ENCODE measurements at regions not wholly inside any gene's neighbourhood (a gene's known extent, or its start where the extent isn't known, plus 50 kb on each side); places are given as distances from the start of the nearest gene placed in this dataset.

- no peak for DNase-seq
- no peaks in the 10 kb centered on the region for H3K27me3 ChIP-seq (ENCODE audit: insufficient read depth, low read length)
- H3K36me3 ChIP-seq (ENCODE audit: control insufficient read depth in 1 of 2, insufficient read depth in 2 of 2, low read length in 2 of 2), result no peaks in the 10 kb centered on the region
- no peak overlapping the region for H4K91ac ChIP-seq (ENCODE audit: low read depth, low read length)
- no peak overlapping the region for H3K4ac ChIP-seq (ENCODE audit: low read depth, low read length)
- no peak overlapping the region for H3K4me3 ChIP-seq (ENCODE audit: low read depth, low read length)
- no peak overlapping the region for H2BK12ac ChIP-seq (ENCODE audit: low read length)
- H2AK5ac ChIP-seq (ENCODE audit: low read length), result no peak overlapping the region
- H3K9ac ChIP-seq (ENCODE audit: low read length), result no peak overlapping the region
- H3K9me3 ChIP-seq (ENCODE audit: insufficient read depth, low read depth, low read length), result peaks cover 2% of the 10 kb centered on the region
- H3K27ac ChIP-seq (ENCODE audit: low read depth, low read length), result no peak overlapping the region
- H2BK5ac ChIP-seq (ENCODE audit: low read depth, low read length, poor library complexity), result no peak overlapping the region
- peaks cover 1% of the 10 kb centered on the region for H3K79me2 ChIP-seq (ENCODE audit: control insufficient read depth, insufficient read depth, low read length, poor library complexity)
- H4K12ac ChIP-seq (ENCODE audit: low read depth, low read length), result no peak overlapping the region
- H3K79me1 ChIP-seq (ENCODE audit: low read length), result peaks cover 11% of the 10 kb centered on the region
- H3K4me2 ChIP-seq (ENCODE audit: low read length), result no peak overlapping the region
- WGBS (ENCODE audit: extremely low coverage, insufficient coverage, insufficient read length), result no CpG with 5 or more reads among the region's 2 CpGs
- no peak overlapping the region for H4K8ac ChIP-seq (ENCODE audit: low read depth, low read length)
- no peak overlapping the region for H2AFZ ChIP-seq (ENCODE audit: insufficient read depth, low read length, poor library complexity)
- H2BK120ac ChIP-seq (ENCODE audit: insufficient read depth, low read length, poor library complexity), result no peak overlapping the region
- no peak overlapping the region for H3K23ac ChIP-seq (ENCODE audit: low read length)
- peaks cover 17 to 20% of the 10 kb centered on the region in 2 experiments for H3K4me1 ChIP-seq (ENCODE audit: control insufficient read depth in 1 of 2, insufficient read depth in 2 of 2, low read length in 2 of 2)
- H3K14ac ChIP-seq (ENCODE audit: low read length), result no peak overlapping the region
- H3K18ac ChIP-seq (ENCODE audit: low read length), result no peak overlapping the region
These were observed 94.8 kb upstream of the SPATA31C2 start for GRCh38 chr9:88233091-88233490.

GRCh38 chr9:88230612-88231011 is 92.3 kb upstream of the SPATA31C2 start:
- no CpG with 5 or more reads among the region's 2 CpGs for WGBS (ENCODE audit: extremely low coverage, insufficient coverage, insufficient read length)

GRCh38 chr9:88229434-88229833 is 91.2 kb upstream of the SPATA31C2 start:
- Histone ChIP-seq H3K4me2 (ENCODE audit: low read length) (no peak overlapping the region), H3K79me2 (ENCODE audit: control insufficient read depth, insufficient read depth, low read length, poor library complexity) (no peaks in the 10 kb centered on the region), H3K4me1 (ENCODE audit: control insufficient read depth in 1 of 2, insufficient read depth in 2 of 2, low read length in 2 of 2) (peaks cover under 1 to 3% of the 10 kb centered on the region in 2 experiments), H3K14ac (ENCODE audit: low read length) (no peak overlapping the region), H2BK120ac (ENCODE audit: insufficient read depth, low read length, poor library complexity) (no peak overlapping the region), H3K4me3 (ENCODE audit: low read depth, low read length) (no peak overlapping the region), H2AFZ (ENCODE audit: insufficient read depth, low read length, poor library complexity) (no peak overlapping the region), H2AK5ac (ENCODE audit: low read length) (no peak overlapping the region), H3K79me1 (ENCODE audit: low read length) (no peaks in the 10 kb centered on the region), H3K27ac (ENCODE audit: low read depth, low read length) (no peak overlapping the region), H4K12ac (ENCODE audit: low read depth, low read length) (no peak overlapping the region), H3K27me3 (ENCODE audit: insufficient read depth, low read length) (no peaks in the 10 kb centered on the region), H2BK5ac (ENCODE audit: low read depth, low read length, poor library complexity) (no peak overlapping the region), H3K36me3 (ENCODE audit: control insufficient read depth in 1 of 2, insufficient read depth in 2 of 2, low read length in 2 of 2) (no peaks in the 10 kb centered on the region), H3K4ac (ENCODE audit: low read depth, low read length) (no peak overlapping the region), H3K18ac (ENCODE audit: low read length) (no peak overlapping the region), H4K91ac (ENCODE audit: low read depth, low read length) (no peak overlapping the region), H3K23ac (ENCODE audit: low read length) (no peak overlapping the region), H2BK12ac (ENCODE audit: low read length) (no peak overlapping the region), H3K9ac (ENCODE audit: low read length) (no peak overlapping the region), H4K8ac (ENCODE audit: low read depth, low read length) (no peak overlapping the region), H3K9me3 (ENCODE audit: insufficient read depth, low read depth, low read length) (peaks cover 2% of the 10 kb centered on the region)
- WGBS (ENCODE audit: extremely low coverage, insufficient coverage, insufficient read length), result no CpG with 5 or more reads among the region's 2 CpGs
- no peak for DNase-seq

More at GRCh38 chr9:88230612-88231011, 92.3 kb upstream of the SPATA31C2 start:
- Histone ChIP-seq H3K79me1 (ENCODE audit: low read length) (peaks cover 3% of the 10 kb centered on the region), H4K8ac (ENCODE audit: low read depth, low read length) (no peak overlapping the region), H3K79me2 (ENCODE audit: control insufficient read depth, insufficient read depth, low read length, poor library complexity) (no peaks in the 10 kb centered on the region), H2BK120ac (ENCODE audit: insufficient read depth, low read length, poor library complexity) (no peak overlapping the region), H3K4me2 (ENCODE audit: low read length) (no peak overlapping the region), H3K9ac (ENCODE audit: low read length) (no peak overlapping the region), H3K36me3 (ENCODE audit: control insufficient read depth in 1 of 2, insufficient read depth in 2 of 2, low read length in 2 of 2) (no peaks in the 10 kb centered on the region), H2BK12ac (ENCODE audit: low read length) (no peak overlapping the region), H3K9me3 (ENCODE audit: insufficient read depth, low read depth, low read length) (peaks cover 2% of the 10 kb centered on the region), H3K4me3 (ENCODE audit: low read depth, low read length) (no peak overlapping the region), H3K4me1 (ENCODE audit: control insufficient read depth in 1 of 2, insufficient read depth in 2 of 2, low read length in 2 of 2) (peaks cover 7 to 10% of the 10 kb centered on the region in 2 experiments), H3K23ac (ENCODE audit: low read length) (no peak overlapping the region), H3K14ac (ENCODE audit: low read length) (no peak overlapping the region), H2AK5ac (ENCODE audit: low read length) (no peak overlapping the region), H3K27me3 (ENCODE audit: insufficient read depth, low read length) (no peaks in the 10 kb centered on the region), H4K12ac (ENCODE audit: low read depth, low read length) (no peak overlapping the region), H4K91ac (ENCODE audit: low read depth, low read length) (no peak overlapping the region), H2BK5ac (ENCODE audit: low read depth, low read length, poor library complexity) (no peak overlapping the region), H3K27ac (ENCODE audit: low read depth, low read length) (no peak overlapping the region), H2AFZ (ENCODE audit: insufficient read depth, low read length, poor library complexity) (no peak overlapping the region), H3K4ac (ENCODE audit: low read depth, low read length) (no peak overlapping the region), H3K18ac (ENCODE audit: low read length) (no peak overlapping the region)
- DNase-seq, result no peak

- no peak overlapping the region for H3K18ac ChIP-seq (ENCODE audit: low read length)
- no peaks in the 10 kb centered on the region for H3K9me3 ChIP-seq (ENCODE audit: insufficient read depth, low read depth, low read length)
- H3K79me2 ChIP-seq (ENCODE audit: control insufficient read depth, insufficient read depth, low read length, poor library complexity), result no peaks in the 10 kb centered on the region
- H3K23ac ChIP-seq (ENCODE audit: low read length), result no peak overlapping the region
- no peak overlapping the region for H4K91ac ChIP-seq (ENCODE audit: low read depth, low read length)
- H3K14ac ChIP-seq (ENCODE audit: low read length), result no peak overlapping the region
- no CpG with 5 or more reads among the region's 6 CpGs for WGBS (ENCODE audit: extremely low coverage, insufficient coverage, insufficient read length)
- H3K27ac ChIP-seq (ENCODE audit: low read depth, low read length), result no peak overlapping the region
- no peak overlapping the region for H2AFZ ChIP-seq (ENCODE audit: insufficient read depth, low read length, poor library complexity)
- H4K8ac ChIP-seq (ENCODE audit: low read depth, low read length), result no peak overlapping the region
- no peak for DNase-seq
- H2AK5ac ChIP-seq (ENCODE audit: low read length), result no peak overlapping the region
- peaks cover 0 to 2% of the 10 kb centered on the region in 2 experiments for H3K4me1 ChIP-seq (ENCODE audit: control insufficient read depth in 1 of 2, insufficient read depth in 2 of 2, low read length in 2 of 2)
- H2BK120ac ChIP-seq (ENCODE audit: insufficient read depth, low read length, poor library complexity), result no peak overlapping the region
- H4K12ac ChIP-seq (ENCODE audit: low read depth, low read length), result no peak overlapping the region
- H3K4me2 ChIP-seq (ENCODE audit: low read length), result no peak overlapping the region
- no peak overlapping the region for H3K4ac ChIP-seq (ENCODE audit: low read depth, low read length)
- H2BK5ac ChIP-seq (ENCODE audit: low read depth, low read length, poor library complexity), result no peak overlapping the region
- peak overlapping the region; percentile 39 for H2BK12ac ChIP-seq (ENCODE audit: low read length)
- H3K4me3 ChIP-seq (ENCODE audit: low read depth, low read length), result no peak overlapping the region
- H3K36me3 ChIP-seq (ENCODE audit: control insufficient read depth in 1 of 2, insufficient read depth in 2 of 2, low read length in 2 of 2), result no peaks in the 10 kb centered on the region
- H3K27me3 ChIP-seq (ENCODE audit: insufficient read depth, low read length), result no peaks in the 10 kb centered on the region
- H3K79me1 ChIP-seq (ENCODE audit: low read length), result no peaks in the 10 kb centered on the region
- no peak overlapping the region for H3K9ac ChIP-seq (ENCODE audit: low read length)
These were observed 86.7 kb upstream of the SPATA31C2 start for GRCh38 chr9:88224938-88225337.

Measured in trophoblast cell (in vitro differentiated cells and primary cell).